CD4-positive, alpha-beta T cell (primary cell): ENCODE measurements at regions not wholly inside any gene's neighbourhood (a gene's known extent, or its start where the extent isn't known, plus 50 kb on each side); places are given as distances from the start of the nearest gene placed in this dataset.

Experiments
- ATAC-seq: fragments of 200-7000 bp; cut with Tn5 transposase; one replicate; pipeline ENCODE4 v1.10.0; 2022; ENCODE audit warnings: mild to moderate bottlenecking; ENCODE audit not compliant: poor library complexity
- CTCF ChIA-PET: fragments of 350-600 bp; sonication (Branson Sonifier 250); formaldehyde crosslinking; loops from one replicate; lab custom pipeline; 2021; ENCODE audit warnings: antibody characterized with exemption, inconsistent platforms; lab: Charles Lee
- POLR2A ChIA-PET: fragments of 350-600 bp; sonication (Branson Sonifier 250); formaldehyde crosslinking; loops from one replicate; lab custom pipeline; 2021; ENCODE audit warnings: antibody characterized with exemption, inconsistent platforms; lab: Charles Lee
- DNase-seq, 14 experiments: peaks; one replicate each; pipeline ENCODE4 v3.0.0-alpha.2; 2013 to 2020; ENCODE audit warnings: mixed read lengths in 2 of 14
- H3K27ac ChIP-seq, 2 donors: one replicate each; pipeline versions ENCODE4 v1.5.1 to v1.7.0; 2013; ENCODE audit warnings: low read length in 2 of 2, low read depth in 1 of 2, mild to moderate bottlenecking in 1 of 2
- H3K27me3 ChIP-seq, 2 experiments: 1 replicate in 1 of 2; 2 replicates in 1 of 2; pipeline versions ENCODE4 v1.6.1 to v1.7.0; 2013; ENCODE audit warnings: low read length in 2 of 2, control low read depth in 1 of 2, mild to moderate bottlenecking in 1 of 2, moderate library complexity in 1 of 2; ENCODE audit not compliant: insufficient read depth in 2 of 2, control insufficient read depth in 1 of 2
- H3K36me3 ChIP-seq: one replicate; pipeline ENCODE4 v1.6.1; 2013; ENCODE audit warnings: low read length, control low read depth; ENCODE audit not compliant: insufficient read depth
- H3K4me1 ChIP-seq: one replicate; pipeline ENCODE4 v1.6.1; 2013; ENCODE audit warnings: low read length, control low read depth; ENCODE audit not compliant: insufficient read depth
- H3K4me3 ChIP-seq: one replicate; pipeline ENCODE4 v1.5.1; 2013; ENCODE audit warnings: mild to moderate bottlenecking, low read length, moderate library complexity
- H3K9me3 ChIP-seq, 2 experiments: 1 replicate in 1 of 2; 2 replicates in 1 of 2; pipeline versions ENCODE4 v1.6.1 to v1.7.0; 2013; ENCODE audit warnings: low read length in 2 of 2, mild to moderate bottlenecking in 2 of 2, control low read depth in 1 of 2, moderate library complexity in 1 of 2; ENCODE audit not compliant: control insufficient read depth in 1 of 2, insufficient read depth in 1 of 2
- H3K27ac Mint-ChIP-seq: one replicate; pipeline ENCODE4 v1.8.0; 2020; ENCODE audit warnings: mixed read lengths
- H3K27me3 Mint-ChIP-seq: one replicate; pipeline ENCODE4 v1.8.0; 2021; ENCODE audit warnings: mixed read lengths
- H3K36me3 Mint-ChIP-seq: one replicate; pipeline ENCODE4 v1.8.0; 2021; ENCODE audit warnings: low read depth, mixed read lengths
- H3K4me1 Mint-ChIP-seq: one replicate; pipeline ENCODE4 v1.8.0; 2021; ENCODE audit warnings: low read depth, mixed read lengths
- H3K4me3 Mint-ChIP-seq: one replicate; pipeline ENCODE4 v1.8.0; 2020; ENCODE audit warnings: mild to moderate bottlenecking, mixed read lengths
- H3K9me3 Mint-ChIP-seq: one replicate; pipeline ENCODE4 v1.8.0; 2020; ENCODE audit warnings: mixed read lengths
- intact Hi-C, 2 experiments: fragments of 100-400 bp; cut with DNase I in 1 of 2; cut with micrococcal nuclease in 1 of 2; formaldehyde crosslinking; loops; one replicate each; pipeline versions ENCODE4 v1.15.1 to v1.9.0; 2023 to 2025; cut with DNase I, micrococcal nuclease
- TF ChIP-seq, protein P1 (sequence below): fragments of 200-600 bp; IDR thresholded peaks from one replicate; pipeline ENCODE4 v1.8.0; 2022; ENCODE audit warnings: antibody characterized with exemption, mild to moderate bottlenecking

DNA sequence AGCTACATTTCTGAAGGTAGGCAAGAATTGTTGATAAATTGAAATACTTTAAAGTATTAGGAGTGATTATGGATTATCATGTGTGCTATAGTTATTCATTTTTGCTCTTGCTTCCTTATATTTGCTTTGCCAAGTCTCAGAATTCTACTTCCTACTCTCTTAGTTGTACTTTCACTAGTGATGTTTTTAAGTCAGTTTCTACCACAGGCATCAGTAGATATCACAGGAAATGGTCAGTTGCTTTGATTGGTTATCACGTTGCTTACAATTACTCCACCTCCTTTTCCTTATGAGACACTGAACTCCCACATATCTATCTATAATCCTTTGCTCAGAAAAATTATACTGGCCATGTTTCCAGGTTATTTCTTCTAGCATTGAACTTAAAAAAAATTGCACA lies 472.8 kb downstream of the DMRTA1 start:
- H3K4me3 Mint-ChIP-seq: no peak overlapping the region
- no peak for DNase-seq
- CTCF ChIA-PET: no interaction called here
- no peak overlapping the region for H3K4me3 ChIP-seq
- H3K36me3 ChIP-seq: no peaks in the 10 kb centered on the region
- ATAC-seq: no peak
- no peaks in the 10 kb centered on the region for H3K27me3 Mint-ChIP-seq
- POLR2A ChIA-PET: no interaction called here
- H3K9me3 Mint-ChIP-seq: peaks cover 10% of the 10 kb centered on the region
- no peaks in the 10 kb centered on the region for H3K4me1 ChIP-seq
- H3K27ac ChIP-seq: no peak overlapping the region
- H3K9me3 ChIP-seq: no peaks in the 10 kb centered on the region
- no peak overlapping the region for H3K27ac Mint-ChIP-seq
- H3K36me3 Mint-ChIP-seq: no peaks in the 10 kb centered on the region
- TF ChIP-seq, protein P1, sequence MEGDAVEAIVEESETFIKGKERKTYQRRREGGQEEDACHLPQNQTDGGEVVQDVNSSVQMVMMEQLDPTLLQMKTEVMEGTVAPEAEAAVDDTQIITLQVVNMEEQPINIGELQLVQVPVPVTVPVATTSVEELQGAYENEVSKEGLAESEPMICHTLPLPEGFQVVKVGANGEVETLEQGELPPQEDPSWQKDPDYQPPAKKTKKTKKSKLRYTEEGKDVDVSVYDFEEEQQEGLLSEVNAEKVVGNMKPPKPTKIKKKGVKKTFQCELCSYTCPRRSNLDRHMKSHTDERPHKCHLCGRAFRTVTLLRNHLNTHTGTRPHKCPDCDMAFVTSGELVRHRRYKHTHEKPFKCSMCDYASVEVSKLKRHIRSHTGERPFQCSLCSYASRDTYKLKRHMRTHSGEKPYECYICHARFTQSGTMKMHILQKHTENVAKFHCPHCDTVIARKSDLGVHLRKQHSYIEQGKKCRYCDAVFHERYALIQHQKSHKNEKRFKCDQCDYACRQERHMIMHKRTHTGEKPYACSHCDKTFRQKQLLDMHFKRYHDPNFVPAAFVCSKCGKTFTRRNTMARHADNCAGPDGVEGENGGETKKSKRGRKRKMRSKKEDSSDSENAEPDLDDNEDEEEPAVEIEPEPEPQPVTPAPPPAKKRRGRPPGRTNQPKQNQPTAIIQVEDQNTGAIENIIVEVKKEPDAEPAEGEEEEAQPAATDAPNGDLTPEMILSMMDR: no peak
- H3K27me3 ChIP-seq: no peaks in the 10 kb centered on the region
- no peaks in the 10 kb centered on the region for H3K4me1 Mint-ChIP-seq
- intact Hi-C loops: no loop called here

DNA sequence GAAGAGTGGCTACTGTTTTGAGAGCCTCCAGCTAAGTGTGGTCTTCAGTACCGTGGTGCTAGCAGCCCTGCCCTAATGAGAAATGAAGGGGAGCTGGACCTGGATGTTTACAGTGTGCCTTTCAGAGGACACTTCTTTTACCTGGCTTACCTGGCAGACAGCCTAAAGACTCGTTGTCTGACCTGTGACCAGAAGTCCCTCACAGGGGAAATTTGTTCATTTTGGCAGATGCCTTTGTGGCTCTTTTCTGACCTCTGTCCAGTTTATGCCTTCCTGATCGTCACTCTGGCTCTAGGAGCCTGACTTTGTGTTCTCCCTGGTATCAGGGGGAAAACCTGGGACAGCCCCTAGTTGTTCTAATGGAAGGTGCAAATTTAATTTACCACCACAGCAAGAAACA lies 475.1 kb downstream of the DMRTA1 start:
- Histone ChIP-seq H3K9me3 (peaks cover 0 to 5% of the 10 kb centered on the region in 2 experiments), H3K36me3 (no peaks in the 10 kb centered on the region), H3K27me3 (no peaks in the 10 kb centered on the region), H3K27ac (no peak overlapping the region), H3K4me1 (no peaks in the 10 kb centered on the region), H3K4me3 (no peak overlapping the region)
- peaks cover 7% of the 10 kb centered on the region for H3K9me3 Mint-ChIP-seq
- no peak for DNase-seq
- H3K4me1 Mint-ChIP-seq: no peaks in the 10 kb centered on the region
- ATAC-seq: no peak
- H3K27me3 Mint-ChIP-seq: no peaks in the 10 kb centered on the region
- ChIA-PET CTCF (no interaction called here), POLR2A (no interaction called here)
- TF ChIP-seq, protein P1: no peak
- intact Hi-C loops: no loop called here
- no peak overlapping the region for H3K27ac Mint-ChIP-seq
- H3K36me3 Mint-ChIP-seq: no peaks in the 10 kb centered on the region
- no peak overlapping the region for H3K4me3 Mint-ChIP-seq

GRCh38 chr9:22922222-22922621 lies 475.6 kb downstream of the DMRTA1 start:
- no peak overlapping the region for H3K27ac ChIP-seq
- H3K27me3 Mint-ChIP-seq: no peaks in the 10 kb centered on the region
- no peaks in the 10 kb centered on the region for H3K4me1 Mint-ChIP-seq
- DNase-seq (no peak), ATAC-seq (no peak)
- H3K4me1 ChIP-seq: no peaks in the 10 kb centered on the region
- no peaks in the 10 kb centered on the region for H3K36me3 Mint-ChIP-seq
- ChIA-PET CTCF (no interaction called here), POLR2A (no interaction called here)
- intact Hi-C loops: no loop called here
- no peak overlapping the region for H3K4me3 Mint-ChIP-seq
- H3K4me3 ChIP-seq: no peak overlapping the region
- peaks cover 7% of the 10 kb centered on the region for H3K9me3 Mint-ChIP-seq
- H3K27me3 ChIP-seq: no peaks in the 10 kb centered on the region
- peaks cover 0 to 5% of the 10 kb centered on the region in 2 experiments for H3K9me3 ChIP-seq
- TF ChIP-seq, protein P1: no peak
- H3K36me3 ChIP-seq: no peaks in the 10 kb centered on the region
- H3K27ac Mint-ChIP-seq: no peak overlapping the region
